HCT116 (cell line): ENCODE measurements at regions not wholly inside any gene's neighbourhood (a gene's known extent, or its start where the extent isn't known, plus 50 kb on each side); places are given as distances from the start of the nearest gene placed in this dataset.

ENCODE experiments used
- ATAC-seq: fragments of 200-7000 bp; cut with Tn5 transposase; 2 replicates; pipeline ENCODE4 v1.9.1; 2020; ENCODE audit warnings: mild to moderate bottlenecking, moderate library complexity
- BruUV-seq: library from RNA; stranded (reverse); fragments of 400-500 nt; replicated peaks from 2 replicates; lab custom pipeline; 2021; lab: Mats Ljungman, UMichigan
- CTCF ChIA-PET: fragments of 300-600 bp; sonication (Branson Sonifier 250); formaldehyde crosslinking; loops from one replicate; lab custom pipeline; 2021; ENCODE audit warnings: antibody characterized with exemption; lab: Charles Lee
- POLR2A ChIA-PET: fragments of 300-600, 350-600 bp; sonication (Branson Sonifier 250); formaldehyde crosslinking; loops from one replicate; lab custom pipeline; 2021; ENCODE audit warnings: antibody characterized with exemption; lab: Charles Lee
- RAD21 ChIA-PET, 2 experiments: fragments of 300-600 bp; sonication (Branson Sonifier 250); formaldehyde crosslinking; loops; one replicate each; lab custom pipeline; 2023; ENCODE audit warnings: low total read pairs in 2 of 2; ENCODE audit not compliant: uncharacterized antibody in 2 of 2, unreplicated experiment in 2 of 2, low non-redundant PET in 1 of 2; lab: Charles Lee
- DNase-seq: peaks from one replicate; pipeline ENCODE4 v3.0.0-alpha.2; 2010; ENCODE audit warnings: low read depth, low spot score
- H2AFZ ChIP-seq: fragments of 200-600 bp; shearing (Covaris generic), sonication (generic); 2 replicates; pipeline ENCODE4 v1.6.1; 2017; ENCODE audit warnings: low read depth, mixed run types, mixed read lengths, antibody characterized with exemption, low read length; ENCODE audit not compliant: poor library complexity, severe bottlenecking
- H3K27ac ChIP-seq: 2 replicates; pipeline ENCODE4 v1.5.1; 2012; ENCODE audit warnings: low read depth, low read length
- H3K27me3 ChIP-seq: fragments of 200-600 bp; sonication (generic); 2 replicates; pipeline ENCODE4 v1.6.1; 2016; ENCODE audit warnings: mixed run types, low read length, mixed read lengths; ENCODE audit not compliant: insufficient read depth
- H3K36me3 ChIP-seq, 2 experiments: fragments of 200-500 bp in 1 of 2; fragments of 200-600 bp in 1 of 2; sonication (Bioruptor generic) in 1 of 2; sonication (generic) in 1 of 2; 2 replicates each; pipeline versions ENCODE4 v1.5.1 to v1.6.1; 2014 to 2016; ENCODE audit warnings: low read length in 2 of 2, inconsistent platforms in 1 of 2, mixed read lengths in 1 of 2, mixed run types in 1 of 2; ENCODE audit not compliant: insufficient read depth in 2 of 2, control insufficient read depth in 1 of 2
- H3K4me1 ChIP-seq, 2 experiments: fragments of 200-600 bp in 1 of 2; sonication (generic) in 1 of 2; 2 replicates each; pipeline versions ENCODE4 v1.5.1 to v1.6.1; 2012 to 2017; ENCODE audit warnings: low read length in 2 of 2, inconsistent platforms in 1 of 2, mild to moderate bottlenecking in 1 of 2, mixed read lengths in 1 of 2, mixed run types in 1 of 2, moderate library complexity in 1 of 2; ENCODE audit not compliant: insufficient read depth in 2 of 2, control insufficient read depth in 1 of 2
- H3K4me2 ChIP-seq: fragments of 200-600 bp; sonication (generic); 2 replicates; pipeline ENCODE4 v1.6.1; 2017; ENCODE audit warnings: mixed run types, low read length, mixed read lengths
- H3K4me3 ChIP-seq, 2 experiments: fragments of 200-600 bp in 1 of 2; sonication (generic) in 1 of 2; replicated peaks in 1 of 2; 2 replicates each; pipeline ENCODE4 v1.5.1; 2011 to 2016; ENCODE audit warnings: low read length in 2 of 2, control low read depth in 1 of 2, low read depth in 1 of 2, mild to moderate bottlenecking in 1 of 2, mixed read lengths in 1 of 2, mixed run types in 1 of 2
- H3K79me2 ChIP-seq: fragments of 200-600 bp; sonication (generic); 2 replicates; pipeline ENCODE4 v1.6.1; 2017; ENCODE audit warnings: mild to moderate bottlenecking, mixed run types, low read length, moderate library complexity, mixed read lengths; ENCODE audit not compliant: insufficient read depth
- H3K9ac ChIP-seq: fragments of 200-600 bp; sonication (generic); 2 replicates; pipeline ENCODE4 v1.6.1; 2016; ENCODE audit warnings: low read length, mixed read lengths
- H3K9me2 ChIP-seq: fragments of 200-600 bp; sonication (generic), shearing (Covaris generic); 2 replicates; pipeline ENCODE4 v1.6.1; 2017; ENCODE audit warnings: mixed run types, mild to moderate bottlenecking, moderate library complexity; ENCODE audit not compliant: insufficient read depth
- H3K9me3 ChIP-seq, 2 experiments: fragments of 200-500 bp in 1 of 2; fragments of 200-600 bp in 1 of 2; sonication (Bioruptor generic) in 1 of 2; sonication (generic) in 1 of 2; 2 replicates each; pipeline ENCODE4 v1.6.1; 2014 to 2017; ENCODE audit warnings: low read length in 2 of 2, mixed read lengths in 2 of 2, inconsistent platforms in 1 of 2, low read depth in 1 of 2, mild to moderate bottlenecking in 1 of 2, mixed run types in 1 of 2, moderate library complexity in 1 of 2; ENCODE audit not compliant: control insufficient read depth in 1 of 2, insufficient read depth in 1 of 2
- H4K20me1 ChIP-seq: fragments of 200-600 bp; sonication (generic), shearing (Covaris generic); 2 replicates; pipeline ENCODE4 v1.6.1; 2017; ENCODE audit warnings: mixed run types, mild to moderate bottlenecking, moderate library complexity; ENCODE audit not compliant: insufficient read depth
- CEBPB ChIP-seq: IDR thresholded peaks from 2 replicates; pipeline ENCODE4 v1.6.1; 2012; ENCODE audit warnings: low read depth
- EGR1 ChIP-seq: IDR thresholded peaks from 2 replicates; pipeline ENCODE4 v1.6.1; 2012; ENCODE audit warnings: low read depth
- POLR2A ChIP-seq: IDR thresholded peaks from 2 replicates; pipeline ENCODE4 v1.7.0; 2011; ENCODE audit warnings: borderline replicate concordance; ENCODE audit not compliant: insufficient read depth, insufficient read length; ENCODE audit errors: extremely low read depth
- TCF7L2 ChIP-seq: IDR thresholded peaks from 2 replicates; pipeline ENCODE4 v1.7.0; 2011; ENCODE audit warnings: borderline replicate concordance, inconsistent platforms; ENCODE audit not compliant: insufficient read depth, insufficient read length; ENCODE audit errors: extremely low read depth
- intact Hi-C: fragments of 100-400 bp; cut with micrococcal nuclease; formaldehyde crosslinking; loops from 2 replicates; pipeline ENCODE4 v1.10.0; 2022

GRCh38 chr9:81787747-81788632 lies 98.6 kb upstream of the TLE1 start:
- no peak overlapping the region for H2AFZ ChIP-seq
- no peaks in the 10 kb centered on the region for H3K9me3 ChIP-seq
- no TSS peak for BruUV-seq
- no peaks in the 10 kb centered on the region for H3K4me1 ChIP-seq
- ChIA-PET POLR2A (no interaction called here), CTCF (interaction anchor here (0.6 kb wide), 1 partner anchor 1861 kb away, joined by 5 read pairs; no protein-coding TSS in a partner anchor), RAD21 (no interaction called here)
- H3K27me3 ChIP-seq: no peaks in the 10 kb centered on the region
- H3K4me3 ChIP-seq: no peak overlapping the region
- H3K36me3 ChIP-seq: no peaks in the 10 kb centered on the region
- DNase-seq: no peak
- ATAC-seq: no peak; the same call in 1 of the 2 replicates
- H3K79me2 ChIP-seq: no peaks in the 10 kb centered on the region
- H3K9ac ChIP-seq: no peak overlapping the region
- H4K20me1 ChIP-seq: no peaks in the 10 kb centered on the region
- no peaks in the 10 kb centered on the region for H3K9me2 ChIP-seq
- TF ChIP-seq CEBPB: peak; percentile 65
- TF ChIP-seq EGR1: no peak
- intact Hi-C loops: no loop called here
- no peak overlapping the region for H3K27ac ChIP-seq
- no peak overlapping the region for H3K4me2 ChIP-seq

- no peak overlapping the region for H3K9ac ChIP-seq
- no TSS peak for BruUV-seq
- no peaks in the 10 kb centered on the region for H3K79me2 ChIP-seq
- ChIA-PET CTCF (no interaction called here), RAD21 (no interaction called here), POLR2A (no interaction called here)
- DNase-seq (no peak), ATAC-seq (no peak)
- no peak overlapping the region for H2AFZ ChIP-seq
- no peak overlapping the region for H3K4me3 ChIP-seq
- H3K4me1 ChIP-seq: no peaks in the 10 kb centered on the region
- no peak overlapping the region for H3K27ac ChIP-seq
- no peaks in the 10 kb centered on the region for H3K36me3 ChIP-seq
- H4K20me1 ChIP-seq: no peaks in the 10 kb centered on the region
- H3K9me3 ChIP-seq: no peaks in the 10 kb centered on the region
- H3K4me2 ChIP-seq: no peak overlapping the region
- H3K9me2 ChIP-seq: no peaks in the 10 kb centered on the region
- intact Hi-C loops: no loop called here
- TF ChIP-seq TCF7L2: no peak
- TF ChIP-seq POLR2A: no peak
- no peaks in the 10 kb centered on the region for H3K27me3 ChIP-seq
These were observed 100.4 kb upstream of the TLE1 start for GRCh38 chr9:81789721-81790120.
